Stimulated activated naive CD8-positive, alpha-beta T cell treated with anti-CD3 and anti-CD28 coated beads, Interleukin-15, amount 100 ng/mL, for 72 hours (primary cell): ENCODE measurements at regions not wholly inside any gene's neighbourhood (a gene's known extent, or its start where the extent isn't known, plus 50 kb on each side); places are given as distances from the start of the nearest gene placed in this dataset.
"Not testable (repeated sequence)": the region's sequence is repeated elsewhere in the genome, so short reads cannot be mapped to it uniquely, and the experiment has no call there.

Experiments
- ATAC-seq: fragments of 150-1000 bp; cut with Tn5 transposase; 2 replicates; pipeline ENCODE4 v1.10.0; 2021; ENCODE audit warnings: mild to moderate bottlenecking, moderate library complexity
- DNase-seq, 2 donors: peaks; one replicate each; pipeline ENCODE4 v3.0.0; 2021 to 2022
- H3K27ac Mint-ChIP-seq, 2 donors: one replicate each; pipeline ENCODE4 v1.8.0; 2022; ENCODE audit warnings: mild to moderate bottlenecking in 2 of 2, mixed read lengths in 2 of 2, moderate library complexity in 2 of 2
- H3K27me3 Mint-ChIP-seq: one replicate; pipeline ENCODE4 v1.8.0; 2022; ENCODE audit warnings: mixed read lengths
- H3K4me1 Mint-ChIP-seq: one replicate; pipeline ENCODE4 v1.8.0; 2022; ENCODE audit warnings: mild to moderate bottlenecking, mixed read lengths
- H3K4me3 Mint-ChIP-seq, 2 donors: one replicate each; pipeline ENCODE4 v1.8.0; 2022; ENCODE audit warnings: mild to moderate bottlenecking in 2 of 2, mixed read lengths in 2 of 2, moderate library complexity in 1 of 2
- H3K9me3 Mint-ChIP-seq, 2 donors: one replicate each; pipeline ENCODE4 v1.8.0; 2022; ENCODE audit warnings: mixed read lengths in 2 of 2

- Mint-ChIP-seq H3K27me3 (peaks cover 26% of the 10 kb centered on the region), H3K4me1 (no peaks in the 10 kb centered on the region), H3K9me3 (no peaks in the 10 kb centered on the region), H3K4me3 (no peak overlapping the region), H3K27ac (no peak overlapping the region)
- DNase-seq = no peak
- no peak for ATAC-seq
Observed at GRCh38 chr4:57190601-57191481, 80.7 kb upstream of the IGFBP7 start.

DNA sequence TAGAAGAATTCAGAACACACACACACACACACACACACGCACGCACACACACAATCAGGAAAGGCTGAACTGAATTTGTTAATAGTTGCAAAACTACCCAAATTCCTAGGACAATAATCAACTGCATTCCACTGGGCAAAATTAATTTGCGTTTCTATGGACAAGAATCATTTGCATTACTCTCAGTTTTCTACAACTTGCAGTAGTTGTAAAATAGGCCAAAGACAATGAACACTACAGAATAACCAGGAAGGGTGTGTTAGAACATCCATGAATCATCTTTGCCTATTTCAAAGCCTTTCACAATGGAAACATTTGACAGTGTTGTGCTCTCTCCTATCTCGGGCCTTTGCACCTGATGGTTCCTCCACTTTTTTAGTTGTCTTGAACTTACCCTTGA, 77.1 kb upstream of the IGFBP7 start:
- Mint-ChIP-seq H3K27me3 (peaks cover 8% of the 10 kb centered on the region), H3K9me3 (no peaks in the 10 kb centered on the region), H3K27ac (no peak overlapping the region), H3K4me3 (no peak overlapping the region), H3K4me1 (no peaks in the 10 kb centered on the region)
- ATAC-seq (no peak), DNase-seq (no peak)

GRCh38 chr4:57184378-57185029, 74.3 kb upstream of the IGFBP7 start:
- no peak for ATAC-seq
- no peak for DNase-seq
- Mint-ChIP-seq H3K4me1 (no peaks in the 10 kb centered on the region), H3K4me3 (no peak overlapping the region), H3K27me3 (peaks cover 9% of the 10 kb centered on the region), H3K27ac (no peak overlapping the region), H3K9me3 (no peaks in the 10 kb centered on the region)

GRCh38 chr4:57182132-57182874, 72.1 kb upstream of the IGFBP7 start:
- no peak for ATAC-seq
- Mint-ChIP-seq H3K9me3 (no peaks in the 10 kb centered on the region), H3K27ac (no peak overlapping the region), H3K4me1 (no peaks in the 10 kb centered on the region), H3K4me3 (no peak overlapping the region), H3K27me3 (peaks cover 9% of the 10 kb centered on the region)
- DNase-seq = no peak

DNA sequence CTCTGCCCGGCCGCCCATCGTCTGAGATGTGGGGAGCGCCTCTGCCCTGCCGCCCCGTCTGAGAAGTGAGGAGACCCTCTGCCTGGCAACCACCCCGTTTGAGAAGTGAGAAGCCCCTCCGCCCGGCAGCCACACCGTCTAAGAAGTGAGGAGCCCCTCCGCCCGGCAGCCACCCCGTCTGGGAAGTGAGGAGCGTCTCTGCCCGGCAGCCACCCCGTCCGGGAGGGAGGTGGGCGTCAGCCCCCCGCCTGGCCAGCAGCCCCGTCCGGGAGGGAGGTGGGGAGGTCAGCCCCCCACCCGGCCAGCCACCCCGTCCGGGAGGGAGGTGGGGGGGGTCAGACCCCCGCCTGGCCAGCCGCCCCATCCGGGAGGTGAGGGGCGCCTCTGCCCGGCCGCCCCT, 63.0 kb upstream of the IGFBP7 start:
- not testable (repeated sequence) for H3K27me3 Mint-ChIP-seq, H3K9me3 Mint-ChIP-seq, ATAC-seq, H3K4me3 Mint-ChIP-seq, DNase-seq, H3K4me1 Mint-ChIP-seq, H3K27ac Mint-ChIP-seq

DNA sequence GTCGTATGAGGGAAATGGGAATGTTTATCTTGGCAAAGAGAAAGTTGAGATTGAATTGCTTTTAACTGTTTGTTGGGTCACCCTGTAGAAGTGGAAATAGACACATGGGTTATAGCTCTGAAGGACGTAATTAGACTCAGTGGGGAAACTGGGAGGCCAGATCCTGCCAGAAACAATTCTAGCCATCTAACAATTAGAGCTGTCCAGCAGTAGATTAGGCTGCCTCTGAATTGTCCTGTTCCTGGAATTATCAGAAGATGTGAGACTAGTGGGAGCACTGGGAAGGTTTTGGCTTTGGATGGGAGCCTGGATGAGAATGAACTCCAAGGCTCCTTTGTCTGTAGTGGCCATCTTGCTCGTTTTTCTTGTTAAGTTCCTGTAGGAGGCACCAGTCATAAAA, 61.9 kb upstream of the IGFBP7 start:
- no peak for DNase-seq
- no peak overlapping the region for H3K4me3 Mint-ChIP-seq
- no peak overlapping the region for H3K27ac Mint-ChIP-seq
- no peak for ATAC-seq
- no peaks in the 10 kb centered on the region for H3K9me3 Mint-ChIP-seq
- H3K27me3 Mint-ChIP-seq = peaks cover 11% of the 10 kb centered on the region
- H3K4me1 Mint-ChIP-seq = no peaks in the 10 kb centered on the region

GRCh38 chr4:57168982-57169381, 58.8 kb upstream of the IGFBP7 start:
- Mint-ChIP-seq H3K9me3 (no peaks in the 10 kb centered on the region), H3K4me3 (no peak overlapping the region), H3K27ac (no peak overlapping the region), H3K27me3 (peaks cover 40% of the 10 kb centered on the region), H3K4me1 (peaks cover 6% of the 10 kb centered on the region)
- DNase-seq (no peak), ATAC-seq (no peak)

DNA sequence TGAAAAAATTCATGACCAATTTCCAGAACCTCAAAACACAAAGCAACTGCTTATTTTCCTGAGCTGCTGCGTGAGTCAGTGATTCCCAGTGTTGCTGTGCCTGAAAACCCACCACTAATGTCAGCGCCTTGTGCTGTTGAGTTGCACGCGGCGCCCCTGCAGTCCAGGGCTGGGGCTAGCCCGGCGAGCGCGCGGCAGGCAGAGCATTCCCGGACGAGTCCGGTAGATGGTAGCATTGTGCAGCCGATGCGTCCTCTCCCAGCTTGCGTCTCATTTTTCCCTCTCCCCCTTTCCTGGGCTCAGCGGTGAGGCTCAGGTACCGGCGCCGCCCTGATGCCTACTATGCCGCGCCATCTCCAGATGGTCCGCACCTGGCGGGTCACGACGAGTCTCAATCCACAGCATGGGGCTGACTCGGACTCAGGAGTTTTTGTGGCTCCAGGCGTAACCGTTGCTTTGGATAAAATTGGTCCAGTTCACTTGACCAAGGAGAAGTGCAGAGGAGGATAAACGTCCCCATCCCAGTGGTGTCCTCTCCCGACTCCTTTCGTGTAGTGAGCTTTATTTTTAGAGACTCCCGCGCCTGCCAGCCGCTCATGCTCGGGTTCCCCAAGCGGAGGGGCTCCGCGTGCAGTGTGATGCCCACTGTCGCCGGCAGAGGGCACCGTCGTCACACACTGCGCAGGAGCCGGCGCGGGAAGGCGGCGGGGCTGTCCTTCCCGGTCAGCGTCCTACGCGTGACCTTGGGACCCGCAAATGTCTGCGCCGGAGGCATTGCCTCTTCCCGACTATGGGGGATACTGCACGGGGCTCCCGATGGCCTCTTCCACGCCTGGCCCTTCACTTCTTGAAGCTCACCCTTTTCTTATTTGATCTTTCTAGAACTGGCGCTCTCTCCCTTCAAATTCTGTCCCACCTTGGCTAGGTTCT, 53.6 kb upstream of the IGFBP7 start:
- peaks cover 40% of the 10 kb centered on the region for H3K27me3 Mint-ChIP-seq
- DNase-seq (peak; percentile 71 to 73), ATAC-seq (peak; percentile 94)
- no peaks in the 10 kb centered on the region for H3K9me3 Mint-ChIP-seq
- peaks cover 14% of the 10 kb centered on the region for H3K4me1 Mint-ChIP-seq
- peak overlapping the region; percentile 85 for H3K27ac Mint-ChIP-seq
- H3K4me3 Mint-ChIP-seq = peak overlapping the region; percentile 87 to 90

DNA sequence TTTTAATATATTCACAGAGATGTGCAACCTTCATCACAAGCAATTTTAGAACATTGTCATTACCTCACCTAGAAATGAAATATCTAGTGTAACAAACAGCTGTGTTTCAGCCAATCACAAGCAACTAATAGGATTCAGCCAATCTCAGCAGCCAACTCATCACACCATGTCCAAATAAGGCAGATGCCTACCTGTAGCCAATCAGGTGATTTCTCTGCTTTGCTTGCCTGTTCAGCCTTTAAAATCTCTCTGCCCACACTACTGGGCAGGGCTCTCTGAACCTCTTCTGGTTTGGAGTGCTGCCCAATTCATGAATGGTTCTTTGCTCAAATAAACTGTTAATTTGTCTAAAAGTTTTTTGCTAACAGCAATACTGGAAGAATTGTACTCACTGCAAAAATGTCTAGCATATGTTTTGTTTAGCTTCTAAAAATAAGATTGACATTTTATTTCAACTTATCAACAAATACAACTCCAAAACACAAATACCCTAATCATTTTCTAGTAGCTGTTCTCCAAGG, 52.4 kb upstream of the IGFBP7 start:
- DNase-seq (no peak), ATAC-seq (no peak)
- Mint-ChIP-seq H3K4me3 (no peak overlapping the region), H3K4me1 (peaks cover 14% of the 10 kb centered on the region), H3K27ac (no peak overlapping the region), H3K27me3 (peaks cover 39% of the 10 kb centered on the region), H3K9me3 (no peaks in the 10 kb centered on the region)
